ENCODE measurements at regions not wholly inside any gene's neighbourhood (a gene's known extent, or its start where the extent isn't known, plus 50 kb on each side); places are given as distances from the start of the nearest gene placed in this dataset.

DNA sequence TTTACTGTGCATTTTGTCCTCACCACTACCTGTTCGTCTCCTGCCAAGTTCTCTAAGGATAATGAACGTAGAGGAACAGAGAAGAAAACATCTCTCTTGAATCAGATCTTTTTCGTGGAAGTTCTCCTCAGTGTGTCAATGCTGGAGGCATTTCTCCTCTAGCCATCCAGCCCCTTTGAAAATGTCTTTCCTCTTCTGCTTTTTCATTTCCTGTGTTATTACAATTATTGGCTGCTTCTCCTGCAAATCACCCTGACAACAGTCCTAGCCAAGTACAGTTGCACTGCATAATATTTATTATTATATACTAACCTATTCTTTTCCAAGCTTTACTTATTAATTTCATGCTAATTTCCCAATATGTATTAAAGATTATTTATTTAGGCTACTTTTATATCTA lies 61.8 kb upstream of the TRPM3 start (continued):
- TF ChIP-seq PATZ1 (CRISPR knock-in tag; IDR thresholded peaks at IDR 0.05; ENCODE audit: borderline replicate concordance) (no peak), OSR1 (CRISPR knock-in tag; IDR thresholded peaks at IDR 0.05) (no peak), ARNTL (CRISPR knock-in tag; IDR thresholded peaks at IDR 0.05; ENCODE audit: borderline replicate concordance, low read depth) (no peak)

DNA sequence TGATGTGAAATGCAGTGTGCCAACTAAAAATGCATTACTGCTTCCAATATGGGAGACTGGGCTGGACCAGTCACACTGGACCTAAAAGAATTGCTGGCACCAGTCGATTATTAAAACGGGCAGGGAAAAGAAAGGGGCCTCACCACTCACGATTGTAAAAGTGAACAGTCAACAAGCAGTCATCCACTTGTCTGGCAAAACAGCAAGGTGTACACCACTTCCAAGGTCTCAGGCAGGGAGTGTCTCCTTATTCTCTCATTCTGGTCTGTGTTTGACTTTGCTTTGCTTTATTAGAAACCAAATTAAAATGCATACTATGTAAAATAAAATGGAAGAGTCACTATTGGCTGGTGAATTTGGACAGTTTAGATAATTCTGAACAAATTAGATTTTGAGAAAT lies 57.8 kb upstream of the TRPM3 start:
- ATAC-seq: no peak
- TF ChIP-seq ZFP3 (CRISPR knock-in tag; IDR thresholded peaks at IDR 0.05) (no peak), CSDC2 (CRISPR knock-in tag; IDR thresholded peaks at IDR 0.05) (no peak), PATZ1 (CRISPR knock-in tag; IDR thresholded peaks at IDR 0.05; ENCODE audit: borderline replicate concordance) (no peak), BACH2 (CRISPR knock-in tag; IDR thresholded peaks at IDR 0.05; ENCODE audit: borderline replicate concordance) (no peak), OSR1 (CRISPR knock-in tag; IDR thresholded peaks at IDR 0.05) (no peak), ESRRG (CRISPR knock-in tag; IDR thresholded peaks at IDR 0.05) (no peak), ZNF70 (CRISPR knock-in tag; IDR thresholded peaks at IDR 0.05) (no peak)
- TF ChIP-seq, protein P1, sequence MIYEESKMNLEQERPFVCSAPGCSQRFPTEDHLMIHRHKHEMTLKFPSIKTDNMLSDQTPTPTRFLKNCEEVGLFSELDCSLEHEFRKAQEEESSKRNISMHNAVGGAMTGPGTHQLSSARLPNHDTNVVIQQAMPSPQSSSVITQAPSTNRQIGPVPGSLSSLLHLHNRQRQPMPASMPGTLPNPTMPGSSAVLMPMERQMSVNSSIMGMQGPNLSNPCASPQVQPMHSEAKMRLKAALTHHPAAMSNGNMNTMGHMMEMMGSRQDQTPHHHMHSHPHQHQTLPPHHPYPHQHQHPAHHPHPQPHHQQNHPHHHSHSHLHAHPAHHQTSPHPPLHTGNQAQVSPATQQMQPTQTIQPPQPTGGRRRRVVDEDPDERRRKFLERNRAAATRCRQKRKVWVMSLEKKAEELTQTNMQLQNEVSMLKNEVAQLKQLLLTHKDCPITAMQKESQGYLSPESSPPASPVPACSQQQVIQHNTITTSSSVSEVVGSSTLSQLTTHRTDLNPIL (CRISPR knock-in tag; IDR thresholded peaks at IDR 0.05; ENCODE audit: low read depth): no peak

GRCh38 chr9:71177901-71178300 lies 56.5 kb upstream of the TRPM3 start:
- no peak for ATAC-seq
- TF ChIP-seq ZNF8 (CRISPR knock-in tag; IDR thresholded peaks at IDR 0.05): no peak
- TF ChIP-seq ESRRG (CRISPR knock-in tag; IDR thresholded peaks at IDR 0.05): no peak
- TF ChIP-seq, protein P1 (CRISPR knock-in tag; IDR thresholded peaks at IDR 0.05; ENCODE audit: low read depth): no peak
- no peak for TF ChIP-seq ARNTL (CRISPR knock-in tag; IDR thresholded peaks at IDR 0.05; ENCODE audit: borderline replicate concordance, low read depth)
- no peak for TF ChIP-seq OSR1 (CRISPR knock-in tag; IDR thresholded peaks at IDR 0.05)
- TF ChIP-seq ISL1 (CRISPR knock-in tag; IDR thresholded peaks at IDR 0.05): no peak
- no peak for TF ChIP-seq ZFP3 (CRISPR knock-in tag; IDR thresholded peaks at IDR 0.05)
- TF ChIP-seq SNAI2 (CRISPR knock-in tag; IDR thresholded peaks at IDR 0.05): no peak
- TF ChIP-seq CSDC2 (CRISPR knock-in tag; IDR thresholded peaks at IDR 0.05): no peak
- no peak for TF ChIP-seq PPARA (CRISPR knock-in tag; IDR thresholded peaks at IDR 0.05; ENCODE audit: borderline replicate concordance)
- TF ChIP-seq ZNF565 (CRISPR knock-in tag; conservative IDR thresholded peaks at IDR 0.05; ENCODE audit: low read depth): no peak
- TF ChIP-seq TSHZ2 (CRISPR knock-in tag; IDR thresholded peaks at IDR 0.05): no peak
- no peak for TF ChIP-seq RARB (CRISPR knock-in tag; IDR thresholded peaks at IDR 0.05)
- TF ChIP-seq GLIS3 (CRISPR knock-in tag; IDR thresholded peaks at IDR 0.05): no peak
- TF ChIP-seq TOX (CRISPR knock-in tag; IDR thresholded peaks at IDR 0.05; ENCODE audit: borderline replicate concordance): no peak
- no peak for TF ChIP-seq ZC3H10 (CRISPR knock-in tag; IDR thresholded peaks at IDR 0.05)

DNA sequence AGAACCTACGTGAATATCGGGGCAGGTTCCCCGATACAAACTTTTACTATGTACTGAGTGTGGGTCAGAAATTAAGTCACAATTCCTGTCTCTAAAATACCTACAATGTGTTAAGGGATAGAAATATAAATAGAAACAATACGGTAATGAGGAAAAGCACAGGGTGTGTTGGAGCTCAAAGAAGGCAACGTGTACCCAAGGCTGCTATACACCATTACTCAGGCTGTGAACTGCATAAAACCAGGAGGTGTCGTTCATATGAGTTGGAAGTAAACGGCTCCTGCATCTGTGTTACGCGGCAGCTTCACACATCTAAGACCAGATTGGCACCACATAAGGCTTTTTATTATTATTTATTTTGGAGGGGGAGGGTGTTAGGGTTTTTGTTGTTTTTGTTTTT lies 50.1 kb upstream of the TRPM3 start:
- TF ChIP-seq ESRRG (CRISPR knock-in tag; IDR thresholded peaks at IDR 0.05) (no peak), PPARA (CRISPR knock-in tag; IDR thresholded peaks at IDR 0.05; ENCODE audit: borderline replicate concordance) (no peak), ZNF565 (CRISPR knock-in tag; conservative IDR thresholded peaks at IDR 0.05; ENCODE audit: low read depth) (no peak), RARB (CRISPR knock-in tag; IDR thresholded peaks at IDR 0.05) (no peak), ZNF70 (CRISPR knock-in tag; IDR thresholded peaks at IDR 0.05) (no peak), ZFP30 (CRISPR knock-in tag; IDR thresholded peaks at IDR 0.05) (no peak), BACH2 (CRISPR knock-in tag; IDR thresholded peaks at IDR 0.05; ENCODE audit: borderline replicate concordance) (no peak)
- TF ChIP-seq, protein P1 (CRISPR knock-in tag; IDR thresholded peaks at IDR 0.05; ENCODE audit: low read depth): no peak
- no peak for ATAC-seq
